K562 (cell line): ENCODE measurements at regions not wholly inside any gene's neighbourhood (a gene's known extent, or its start where the extent isn't known, plus 50 kb on each side); places are given as distances from the start of the nearest gene placed in this dataset.
"Not testable (repeated sequence)": the region's sequence is repeated elsewhere in the genome, so short reads cannot be mapped to it uniquely, and the experiment has no call there.

Experiments
- NCOA2 ChIP-seq, 2 experiments: fragments of 450-650 bp; IDR thresholded peaks; 2 replicates each; pipeline ENCODE4 v1.6.1; 2018; ENCODE audit warnings: mild to moderate bottlenecking in 2 of 2, moderate library complexity in 1 of 2; ENCODE audit not compliant: partially characterized antibody in 2 of 2
- POLR2AphosphoS2 ChIP-seq: IDR thresholded peaks from 2 replicates; pipeline ENCODE4 v1.6.1; 2012; ENCODE audit warnings: low read length, improper control_type of control experiment
- SMC3 ChIP-seq: conservative IDR thresholded peaks from 2 replicates; pipeline ENCODE4 v1.6.1; 2011; ENCODE audit warnings: low read depth, low read length, improper control_type of control experiment; ENCODE audit not compliant: insufficient read depth
- SREBF2 ChIP-seq: sonication (generic); formaldehyde crosslinking; IDR thresholded peaks from 2 replicates; pipeline ENCODE4 v1.4.0; 2020; ENCODE audit warnings: mild to moderate bottlenecking, missing genetic modification reagents

- not testable (repeated sequence) for TF ChIP-seq POLR2AphosphoS2; NCOA2 (IDR thresholded peaks at IDR 0.05; ENCODE audit: partially characterized antibody in 2 of 2); SREBF2 (CRISPR knock-in tag); SMC3
These were observed 51.0 kb upstream of the GSC start for GRCh38 chr14:94820932-94821331.
